GM12872 (cell line): ENCODE measurements at regions not wholly inside any gene's neighbourhood (a gene's known extent, or its start where the extent isn't known, plus 50 kb on each side); places are given as distances from the start of the nearest gene placed in this dataset.

Experiments
- TF ChIP-seq, protein P1 (sequence below): IDR thresholded peaks from 3 replicates; pipeline ENCODE4 v1.5.1; 2011; ENCODE audit warnings: low read depth, mild to moderate bottlenecking, low read length, moderate library complexity; ENCODE audit not compliant: insufficient read depth

DNA sequence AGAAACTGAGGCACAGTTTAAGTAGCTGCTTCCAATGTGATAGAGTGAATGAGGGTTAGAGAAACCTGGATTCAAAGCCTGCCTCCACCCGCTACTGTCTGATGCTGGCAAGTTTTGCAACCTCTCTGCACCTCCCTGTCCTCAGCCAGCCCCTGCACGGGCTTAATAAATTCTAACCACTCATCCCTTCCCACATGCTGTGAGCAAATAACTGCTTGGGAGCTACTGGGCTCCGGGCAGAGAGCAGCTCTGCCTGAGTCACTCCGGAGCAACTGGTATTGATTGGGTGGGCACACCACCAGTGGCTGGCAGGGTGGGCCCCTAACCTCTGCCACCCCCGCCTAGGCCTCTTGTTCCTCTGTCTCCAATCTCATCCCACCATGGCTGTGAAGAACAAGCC lies 104.3 kb upstream of the SYT13 start:
- TF ChIP-seq, protein P1, sequence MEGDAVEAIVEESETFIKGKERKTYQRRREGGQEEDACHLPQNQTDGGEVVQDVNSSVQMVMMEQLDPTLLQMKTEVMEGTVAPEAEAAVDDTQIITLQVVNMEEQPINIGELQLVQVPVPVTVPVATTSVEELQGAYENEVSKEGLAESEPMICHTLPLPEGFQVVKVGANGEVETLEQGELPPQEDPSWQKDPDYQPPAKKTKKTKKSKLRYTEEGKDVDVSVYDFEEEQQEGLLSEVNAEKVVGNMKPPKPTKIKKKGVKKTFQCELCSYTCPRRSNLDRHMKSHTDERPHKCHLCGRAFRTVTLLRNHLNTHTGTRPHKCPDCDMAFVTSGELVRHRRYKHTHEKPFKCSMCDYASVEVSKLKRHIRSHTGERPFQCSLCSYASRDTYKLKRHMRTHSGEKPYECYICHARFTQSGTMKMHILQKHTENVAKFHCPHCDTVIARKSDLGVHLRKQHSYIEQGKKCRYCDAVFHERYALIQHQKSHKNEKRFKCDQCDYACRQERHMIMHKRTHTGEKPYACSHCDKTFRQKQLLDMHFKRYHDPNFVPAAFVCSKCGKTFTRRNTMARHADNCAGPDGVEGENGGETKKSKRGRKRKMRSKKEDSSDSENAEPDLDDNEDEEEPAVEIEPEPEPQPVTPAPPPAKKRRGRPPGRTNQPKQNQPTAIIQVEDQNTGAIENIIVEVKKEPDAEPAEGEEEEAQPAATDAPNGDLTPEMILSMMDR: no peak

DNA sequence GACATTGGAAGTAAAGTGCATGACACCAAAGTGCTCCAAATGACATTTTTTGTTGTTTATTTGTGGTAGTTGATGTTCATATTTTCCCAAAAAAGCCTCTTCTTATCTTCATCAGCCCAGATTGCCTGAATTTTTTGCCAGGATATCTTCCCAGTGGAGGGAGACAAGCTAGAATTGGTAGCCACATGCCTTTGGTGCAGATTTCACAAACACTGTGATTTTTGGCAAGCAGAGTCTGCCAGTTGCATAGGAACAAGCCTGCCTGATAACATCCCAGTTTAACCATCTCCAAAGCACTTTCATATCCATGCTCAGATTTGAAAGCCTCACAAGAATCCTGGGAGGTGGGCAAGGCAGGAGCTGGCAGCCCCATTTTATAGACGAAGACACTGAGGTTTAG lies 102.3 kb upstream of the SYT13 start:
- TF ChIP-seq, protein P1: no peak

DNA sequence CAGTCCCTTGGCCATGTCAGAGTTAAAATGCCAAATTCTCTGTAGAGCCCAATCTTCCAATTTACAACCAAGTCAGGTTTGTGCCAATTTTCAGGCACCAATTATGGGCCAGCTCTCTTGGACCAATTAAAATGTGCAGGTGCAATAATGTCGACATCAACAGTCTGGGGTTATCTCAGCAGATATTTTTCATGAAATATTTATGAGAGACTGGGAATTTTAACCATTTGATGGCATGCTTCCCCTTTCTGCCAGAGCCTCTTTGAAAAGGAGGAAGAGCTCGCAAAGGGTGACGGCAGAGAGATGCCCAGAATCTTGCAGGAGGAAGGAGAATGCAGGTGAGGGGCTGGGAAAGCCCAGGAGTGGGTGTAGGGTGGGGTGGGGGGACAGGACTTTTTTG lies 100.8 kb upstream of the SYT13 start:
- TF ChIP-seq, protein P1: no peak

DNA sequence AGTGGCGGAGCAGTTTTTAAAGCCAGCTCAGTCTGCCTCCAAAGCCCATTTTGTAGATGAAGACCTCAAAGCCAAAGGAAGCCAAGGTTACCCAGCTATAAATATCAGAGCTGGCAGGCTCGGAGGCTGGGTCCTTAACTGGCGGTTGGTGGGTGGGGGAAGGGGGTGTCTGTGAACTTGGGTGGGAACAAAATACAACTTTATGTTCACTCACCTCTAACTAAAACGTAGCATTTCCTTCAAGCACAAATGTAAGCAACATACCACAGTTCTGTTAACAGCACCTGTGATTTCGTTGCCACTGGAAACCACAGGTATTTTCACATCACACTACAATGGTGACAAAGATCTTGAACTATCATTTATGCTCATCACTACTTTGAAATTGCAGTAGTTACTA lies 99.7 kb upstream of the SYT13 start:
- TF ChIP-seq, protein P1: no peak

DNA sequence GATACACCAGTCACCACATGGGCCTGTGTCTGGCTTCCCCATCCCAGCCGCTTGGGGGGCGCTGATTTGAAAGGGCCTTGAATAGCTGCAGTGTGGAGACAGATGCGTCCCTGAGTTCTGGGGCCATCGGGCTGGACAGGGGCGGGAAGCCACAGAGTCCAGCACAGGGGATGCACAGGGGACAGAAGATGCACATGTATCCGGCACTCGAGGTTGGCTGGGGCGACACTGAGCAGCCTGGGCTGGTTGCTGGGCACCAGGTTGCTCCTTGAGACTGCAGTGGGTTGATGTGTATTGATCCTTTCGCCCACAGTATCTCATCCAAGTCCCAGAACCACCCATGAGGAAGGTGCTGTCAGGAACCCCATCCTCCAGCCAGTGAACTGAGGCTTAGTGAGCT lies 99.3 kb upstream of the SYT13 start:
- TF ChIP-seq, protein P1: no peak

DNA sequence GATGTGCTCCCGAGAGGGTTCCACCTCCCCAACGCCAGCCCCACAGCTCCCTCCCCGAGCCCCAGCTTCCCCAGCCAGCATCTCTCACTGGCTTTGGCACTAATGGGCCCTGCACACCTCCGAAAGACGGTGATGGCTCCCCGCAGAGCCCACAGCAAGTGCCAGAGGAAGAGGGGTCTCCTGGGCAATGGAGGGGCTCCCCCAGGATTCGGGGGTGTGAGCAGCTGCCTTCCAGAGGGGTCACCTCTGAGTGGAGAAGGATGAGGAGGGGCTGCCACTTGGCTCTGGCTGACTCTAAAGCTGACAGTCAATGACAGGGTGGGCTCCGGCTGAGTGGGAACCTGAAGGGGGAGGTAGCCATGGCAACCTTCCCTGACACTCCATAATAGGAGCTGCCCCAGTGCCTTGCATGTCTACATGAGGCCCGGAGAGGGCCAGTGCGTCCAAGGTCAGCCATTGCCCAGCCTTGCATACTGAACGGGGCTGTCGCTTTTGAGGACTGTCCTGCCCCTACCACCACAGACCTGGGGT lies 98.6 kb upstream of the SYT13 start:
- TF ChIP-seq, protein P1: no peak

DNA sequence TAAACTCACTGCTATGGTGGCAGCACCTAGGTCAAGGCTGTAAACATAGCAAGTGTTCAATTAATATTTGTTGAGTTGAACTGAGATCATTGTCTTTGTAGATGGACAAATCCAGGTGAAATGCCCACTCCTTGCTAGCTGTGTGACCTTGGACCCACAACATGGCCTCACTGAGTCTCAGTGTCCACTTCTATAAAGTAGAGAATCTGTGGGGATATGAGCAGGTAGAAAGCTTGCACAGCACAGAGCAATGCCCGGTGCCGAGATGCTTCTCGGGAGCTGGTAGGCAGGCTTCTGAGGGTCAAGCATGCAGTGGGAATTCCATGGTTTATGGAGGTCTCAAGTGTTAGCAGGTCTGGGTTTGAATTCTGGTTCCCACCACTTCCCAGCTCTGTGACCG lies 97.9 kb upstream of the SYT13 start:
- TF ChIP-seq, protein P1: no peak
